HG03342 (cell line): ENCODE measurements at regions not wholly inside any gene's neighbourhood (a gene's known extent, or its start where the extent isn't known, plus 50 kb on each side); places are given as distances from the start of the nearest gene placed in this dataset.

ENCODE experiments used
- ATAC-seq: cut with Tn5 transposase; IDR thresholded peaks from one replicate; pipeline ENCODE4 v1.9.1; 2021; ENCODE audit warnings: mild to moderate bottlenecking, moderate library complexity; ENCODE audit not compliant: unreplicated experiment

DNA sequence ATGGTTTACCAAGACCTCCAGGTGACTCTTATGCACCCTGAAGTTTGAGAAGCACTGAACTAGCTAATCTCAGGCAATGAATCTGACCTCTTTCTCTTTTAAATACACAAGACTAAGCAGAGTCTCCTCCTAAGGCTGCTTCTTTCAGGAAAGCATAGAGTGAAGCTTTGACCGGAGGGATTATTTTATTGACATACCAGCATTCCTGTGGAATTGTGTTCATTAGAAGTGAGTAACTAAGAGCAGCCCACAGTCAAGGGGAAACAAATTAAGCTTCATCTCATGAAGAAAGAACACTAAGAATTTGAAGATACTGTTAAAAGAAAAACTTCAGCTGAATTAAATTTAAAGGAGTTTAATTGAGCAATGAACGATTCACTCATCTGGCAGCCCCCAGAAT is 963.5 kb downstream of the NTRK3 start:
- ATAC-seq, result no peak

- ATAC-seq, result no peak
Measured at GRCh38 chr15:87287156-87287555, 969.4 kb downstream of the NTRK3 start.

GRCh38 chr15:87269566-87269965 is 987.0 kb downstream of the NTRK3 start:
- ATAC-seq, result no peak

GRCh38 chr15:87268675-87269074 is 987.9 kb downstream of the NTRK3 start:
- ATAC-seq, result no peak

GRCh38 chr15:87267798-87268197 is 988.7 kb downstream of the NTRK3 start:
- ATAC-seq, result no peak

DNA sequence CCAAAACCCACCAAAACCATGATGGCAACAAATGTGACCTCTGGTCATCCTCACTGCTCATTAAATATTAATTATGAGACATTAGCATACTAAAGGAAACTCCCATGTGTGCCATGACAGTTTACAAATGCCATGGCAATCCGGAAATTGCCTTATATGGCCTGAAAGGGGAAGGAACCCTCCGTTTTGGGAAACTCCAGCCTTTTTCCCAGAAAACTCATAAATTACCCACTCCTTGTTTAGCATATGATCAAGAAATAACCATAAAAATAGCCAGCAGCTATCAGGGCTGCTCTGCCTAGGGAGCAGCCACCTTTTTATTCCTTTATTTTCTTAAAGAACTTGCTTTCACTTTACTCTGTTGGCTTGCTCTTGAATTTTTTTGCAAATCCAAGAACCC is 992.7 kb downstream of the NTRK3 start:
- ATAC-seq, result no peak

DNA sequence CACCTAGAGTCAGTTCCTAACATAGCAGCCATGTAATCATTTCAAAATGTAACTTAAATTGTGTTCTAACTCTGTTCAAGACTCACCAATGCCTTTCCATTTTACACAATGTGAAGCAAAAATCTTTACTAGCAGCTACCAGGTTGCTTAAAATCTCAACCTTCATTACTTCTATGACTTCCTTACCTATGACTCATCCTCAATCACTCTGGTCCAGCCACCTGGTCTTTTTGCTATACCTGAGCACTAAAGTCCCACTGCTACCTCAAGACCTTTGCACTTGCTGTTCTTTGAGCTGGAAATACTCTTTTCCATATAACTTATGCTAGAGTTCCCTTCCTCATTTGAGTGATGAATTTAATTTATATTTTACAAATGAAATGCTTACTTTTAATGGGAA is 993.2 kb downstream of the NTRK3 start:
- ATAC-seq, result no peak

DNA sequence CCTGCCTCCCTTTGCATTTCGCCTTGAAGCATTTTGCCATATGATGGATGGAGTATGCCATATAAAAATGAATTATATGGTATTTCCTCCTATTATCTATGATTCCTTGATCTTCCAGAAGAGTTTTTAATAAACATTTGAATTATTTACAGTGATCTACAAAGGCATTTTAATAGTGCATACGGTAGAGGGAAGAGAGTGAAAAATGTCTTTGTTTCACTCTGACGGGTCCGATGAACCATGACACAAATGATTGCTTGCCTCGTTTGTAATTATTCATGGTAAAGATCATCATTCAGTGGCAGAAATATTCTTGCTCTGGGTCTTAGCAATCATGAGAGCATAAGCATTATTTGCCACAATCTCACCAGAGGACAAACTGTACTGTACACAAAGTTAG is 1010.9 kb downstream of the NTRK3 start:
- no peak for ATAC-seq

DNA sequence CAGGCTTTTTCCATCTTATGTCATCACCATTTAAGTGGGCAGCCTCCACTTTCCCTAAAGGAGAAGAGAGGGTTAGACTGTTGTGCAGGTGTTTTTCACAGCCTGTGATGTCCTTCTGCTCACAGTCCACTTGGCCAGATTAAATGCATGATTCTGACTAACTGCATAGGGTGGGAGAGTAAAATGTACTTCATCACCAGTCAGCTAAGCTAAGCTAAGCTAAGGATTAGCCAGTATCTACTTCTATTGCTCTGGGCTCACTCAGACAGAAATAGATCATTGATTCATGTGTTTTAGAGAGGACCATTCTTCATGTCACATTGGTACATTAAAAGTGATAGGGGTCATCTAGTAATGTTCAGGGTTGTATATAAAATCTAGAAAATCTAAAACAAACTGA is 1013.1 kb downstream of the NTRK3 start:
- ATAC-seq, result no peak

- no peak for ATAC-seq
Measured at GRCh38 chr15:87239582-87240230, 1016.8 kb downstream of the NTRK3 start.

- ATAC-seq, result no peak
Measured at GRCh38 chr15:87238451-87239068, 1018.0 kb downstream of the NTRK3 start.

- no peak for ATAC-seq
Measured at GRCh38 chr15:87228460-87228859, 1028.1 kb downstream of the NTRK3 start.

DNA sequence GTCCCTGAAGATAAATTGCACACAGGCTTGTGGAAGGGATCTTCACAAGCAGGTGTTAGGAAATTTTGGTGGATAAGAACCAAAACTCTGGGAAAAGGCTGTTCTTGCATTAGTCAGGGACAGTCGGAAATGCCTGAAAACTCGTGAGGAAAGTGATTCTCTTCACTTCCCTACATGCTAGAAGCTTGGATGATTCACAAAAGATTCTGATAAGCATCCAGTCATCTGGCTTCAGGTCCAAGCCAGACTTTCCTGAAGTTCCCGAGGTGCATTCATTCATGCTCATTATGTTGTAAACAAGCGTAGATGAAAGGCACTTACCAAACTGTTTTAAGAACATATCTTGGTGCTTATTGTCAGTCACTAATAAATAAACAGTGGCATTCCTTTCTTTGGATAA is 1028.7 kb downstream of the NTRK3 start:
- ATAC-seq, result no peak

DNA sequence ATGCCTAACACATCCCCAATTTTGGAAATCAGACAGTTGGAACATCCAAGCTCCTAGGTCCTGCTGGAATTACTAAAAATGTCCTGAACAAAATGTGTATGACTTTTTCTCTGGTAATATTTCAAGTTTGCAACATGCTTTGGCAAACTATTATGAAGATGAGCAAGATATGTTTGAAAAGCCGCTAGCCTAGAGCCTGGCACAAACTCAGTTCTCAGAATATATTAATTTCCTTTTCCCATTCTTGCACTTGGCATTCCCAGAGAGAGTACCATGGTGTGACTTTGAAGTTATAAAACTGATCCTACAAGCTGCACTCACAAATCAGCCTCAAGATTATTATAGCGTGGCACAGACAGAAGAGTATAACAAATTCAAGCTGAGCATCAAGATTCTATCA is 1031.1 kb downstream of the NTRK3 start:
- ATAC-seq, result no peak

GRCh38 chr15:87224404-87224803 is 1032.1 kb downstream of the NTRK3 start:
- no peak for ATAC-seq

- no peak for ATAC-seq
Measured at GRCh38 chr15:87219650-87220615, 1036.6 kb downstream of the NTRK3 start.

DNA sequence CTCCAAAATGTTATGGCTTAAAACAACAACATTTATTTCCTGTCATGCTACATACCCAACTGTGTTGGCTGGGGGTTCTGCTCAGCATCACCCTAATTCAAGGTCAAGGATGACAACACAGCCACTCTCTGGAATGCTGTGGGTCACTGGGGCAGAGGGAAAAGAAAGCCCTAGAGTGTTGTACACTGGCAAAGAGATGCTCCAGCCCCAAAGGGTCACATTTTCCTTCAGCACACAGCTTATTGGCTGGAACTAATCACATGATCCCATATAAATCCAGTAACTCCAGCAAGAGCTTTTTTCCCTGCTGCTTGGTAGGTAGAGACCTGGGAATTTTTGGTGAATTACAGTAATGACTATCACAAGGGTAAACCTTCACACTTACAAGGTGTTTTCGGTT is 1041.4 kb downstream of the NTRK3 start:
- no peak for ATAC-seq

DNA sequence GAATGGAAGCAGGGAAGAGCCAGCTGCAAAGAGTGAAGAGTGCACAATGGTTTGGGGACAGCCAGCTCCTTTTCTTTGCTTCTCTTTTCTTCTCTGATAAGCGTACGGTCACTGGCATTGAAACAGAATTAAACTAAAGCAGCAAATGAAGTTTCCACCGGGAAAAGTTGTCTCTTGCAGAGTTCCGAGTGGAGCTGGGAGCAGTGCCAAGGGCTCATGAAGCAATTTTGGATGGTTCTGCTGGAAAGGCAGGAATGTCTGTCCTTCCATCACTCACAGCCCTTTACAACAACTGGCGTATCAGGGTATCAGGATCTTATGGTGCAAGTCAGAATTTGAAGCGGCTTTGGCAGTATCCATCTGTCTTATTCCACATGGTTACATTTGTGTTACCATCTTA is 1042.9 kb downstream of the NTRK3 start:
- ATAC-seq, result no peak

DNA sequence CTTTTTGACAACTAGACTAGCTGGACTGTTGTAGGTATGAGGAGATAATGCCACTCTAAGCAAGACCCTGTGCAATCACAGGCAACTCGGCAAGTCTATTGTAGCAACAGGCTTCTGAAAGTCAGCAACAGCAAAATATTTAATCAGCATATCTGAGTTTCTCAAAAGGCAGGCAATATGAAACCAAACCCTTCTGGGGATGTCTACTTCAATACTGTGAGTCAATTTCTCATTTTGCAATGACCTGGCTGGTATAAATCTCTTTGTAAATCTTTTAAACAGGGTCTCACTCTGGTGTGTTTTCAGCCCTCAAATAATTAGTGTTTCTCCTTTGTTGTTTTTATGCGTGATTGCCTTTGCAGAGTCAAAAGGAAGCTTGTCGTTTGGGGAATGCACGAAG is 1044.5 kb downstream of the NTRK3 start:
- ATAC-seq, result no peak

- no peak for ATAC-seq
Measured at GRCh38 chr15:87211547-87211946, 1045.0 kb downstream of the NTRK3 start.

- no peak for ATAC-seq
Measured at GRCh38 chr15:87209891-87210689, 1046.4 kb downstream of the NTRK3 start.
